A549 (cell line): ENCODE measurements at regions not wholly inside any gene's neighbourhood (a gene's known extent, or its start where the extent isn't known, plus 50 kb on each side); places are given as distances from the start of the nearest gene placed in this dataset.

Source experiments
- ATAC-seq, 2 experiments: fragments of 200-7000 bp in 1 of 2; fragments of >200 bp in 1 of 2; cut with Nextera tagmentation in 1 of 2; cut with Tn5 transposase in 1 of 2; 3 replicates each; pipeline versions ENCODE4 v1.8.0 to v1.9.1; 2018 to 2020; ENCODE audit warnings: mild to moderate bottlenecking in 1 of 2, moderate library complexity in 1 of 2
- CTCF ChIA-PET: fragments of 300-600 bp; sonication (Branson Sonifier 250); formaldehyde crosslinking; extraction: SDS; loops from one replicate; lab custom pipeline; 2021; ENCODE audit warnings: antibody characterized with exemption, inconsistent platforms; lab: Yijun Ruan, JAX
- POLR2A ChIA-PET: fragments of 350-600 bp; formaldehyde crosslinking; extraction: SDS; loops from one replicate; lab custom pipeline; 2021; ENCODE audit warnings: antibody characterized with exemption, inconsistent platforms; lab: Yijun Ruan, JAX
- DNase-seq, 2 experiments: peaks; one replicate each; pipeline versions ENCODE4 v3.0.0 to v3.0.0-alpha.2; 2011 to 2016; ENCODE audit warnings: low read depth in 1 of 2, low spot score in 1 of 2
- FAIRE-seq: peaks from 2 replicates; lab custom pipeline; 2011; peaks lifted over from hg19 to GRCh38; lab: Jason Lieb, UNC
- H3K27ac ChIP-seq, 2 experiments: fragments of >200 bp; sonication (Bioruptor Twin); formaldehyde crosslinking; 3 replicates each; pipeline ENCODE4 v1.5.1; 2016 to 2017
- H3K4me1 ChIP-seq: fragments of >200 bp; sonication (Bioruptor Twin); formaldehyde crosslinking; 3 replicates; pipeline ENCODE4 v1.6.1; 2016
- H3K4me2 ChIP-seq: fragments of >200 bp; sonication (Bioruptor Twin); formaldehyde crosslinking; 3 replicates; pipeline ENCODE4 v1.6.1; 2016
- H3K4me3 ChIP-seq: fragments of >200 bp; sonication (Bioruptor Twin); formaldehyde crosslinking; 3 replicates; pipeline ENCODE4 v1.5.1; 2016
- H3K9me3 ChIP-seq: fragments of >200 bp; sonication (Bioruptor Twin); formaldehyde crosslinking; 3 replicates; pipeline ENCODE4 v1.6.1; 2016
- BHLHE40 ChIP-seq: IDR thresholded peaks from 2 replicates; pipeline ENCODE4 v1.6.1; 2012; ENCODE audit warnings: low read depth, low read length, inconsistent platforms
- CEBPB ChIP-seq, 2 experiments: fragments of >200 bp in 1 of 2; sonication (Bioruptor Twin) in 1 of 2; formaldehyde crosslinking in 1 of 2; IDR thresholded peaks; 2 replicates each; pipeline ENCODE4 v1.6.1; 2012 to 2016
- CHD4 ChIP-seq: fragments of 200-600 bp; sonication (generic); IDR thresholded peaks from 2 replicates; pipeline ENCODE4 v1.6.1; 2016; ENCODE audit warnings: antibody characterized with exemption, mild to moderate bottlenecking, borderline replicate concordance
- EHF ChIP-seq: fragments of 250-450 bp; sonication (Bioruptor Pico); IDR thresholded peaks from 2 replicates; pipeline ENCODE4 v1.5.0; 2020; ENCODE audit warnings: mild to moderate bottlenecking
- EP300 ChIP-seq, 2 experiments: fragments of >200 bp; sonication (Bioruptor Twin); formaldehyde crosslinking; IDR thresholded peaks; 2 replicates in 1 of 2; 3 replicates in 1 of 2; pipeline ENCODE4 v1.6.1; 2016 to 2017
- ESRRA ChIP-seq: fragments of 150-350 bp; IDR thresholded peaks from 2 replicates; pipeline ENCODE4 v1.6.1; 2014; ENCODE audit warnings: mild to moderate bottlenecking, low read length, borderline replicate concordance
- FOXS1 ChIP-seq: fragments of 250-450 bp; sonication (Bioruptor Pico); IDR thresholded peaks from 2 replicates; pipeline ENCODE4 v1.5.0; 2020; ENCODE audit warnings: mild to moderate bottlenecking, moderate library complexity
- GATA3 ChIP-seq: IDR thresholded peaks from 2 replicates; pipeline ENCODE4 v1.6.1; 2012; ENCODE audit warnings: borderline replicate concordance
- HDAC2 ChIP-seq: fragments of 200-600 bp; sonication (generic); IDR thresholded peaks from 2 replicates; pipeline ENCODE4 v1.6.1; 2016
- HEYL ChIP-seq: fragments of 250-450 bp; sonication (Bioruptor Pico); IDR thresholded peaks from 2 replicates; pipeline ENCODE4 v1.8.0; 2021; ENCODE audit warnings: mild to moderate bottlenecking, moderate library complexity
- HOXB13 ChIP-seq: fragments of 250-450 bp; sonication (Bioruptor Pico); IDR thresholded peaks from 2 replicates; pipeline ENCODE4 v1.5.0; 2020; ENCODE audit warnings: low read depth, mild to moderate bottlenecking, moderate library complexity
- HOXB5 ChIP-seq: fragments of 250-450 bp; sonication (Bioruptor Pico); IDR thresholded peaks from 2 replicates; pipeline ENCODE4 v1.5.0; 2020; ENCODE audit warnings: mild to moderate bottlenecking, moderate library complexity
- KDM5A ChIP-seq: fragments of 200-600 bp; sonication (generic); IDR thresholded peaks from 2 replicates; pipeline ENCODE4 v1.6.1; 2016; ENCODE audit warnings: antibody characterized with exemption, mild to moderate bottlenecking
- MAFK ChIP-seq: fragments of 450-650 bp; IDR thresholded peaks from 2 replicates; pipeline ENCODE4 v1.6.1; 2014; ENCODE audit not compliant: partially characterized antibody
- MYC ChIP-seq: IDR thresholded peaks from 2 replicates; pipeline ENCODE4 v1.6.1; 2012; ENCODE audit warnings: mild to moderate bottlenecking, inconsistent platforms, low read length, improper control_type of control experiment, borderline replicate concordance
- NFE2L2 ChIP-seq: fragments of 150-350 bp; conservative IDR thresholded peaks from 2 replicates; pipeline ENCODE4 v1.6.1; 2014; ENCODE audit warnings: low read length
- PHF8 ChIP-seq: fragments of 200-600 bp; sonication (generic); IDR thresholded peaks from 2 replicates; pipeline ENCODE4 v1.6.1; 2016; ENCODE audit warnings: low read depth, mild to moderate bottlenecking, antibody characterized with exemption, moderate library complexity, borderline replicate concordance
- RAD21 ChIP-seq, 2 experiments: fragments of >200 bp in 1 of 2; sonication (Bioruptor Twin) in 1 of 2; formaldehyde crosslinking in 1 of 2; IDR thresholded peaks in 1 of 2; conservative IDR thresholded peaks in 1 of 2; 2 replicates in 1 of 2; 3 replicates in 1 of 2; pipeline ENCODE4 v1.6.1; 2012 to 2018; ENCODE audit warnings: inconsistent platforms in 1 of 2
- RCOR1 ChIP-seq: fragments of 150-350 bp; IDR thresholded peaks from 2 replicates; pipeline ENCODE4 v1.6.1; 2014; ENCODE audit warnings: antibody characterized with exemption, low read length, low read depth
- RNF2 ChIP-seq: fragments of 200-600 bp; sonication (generic); IDR thresholded peaks from 2 replicates; pipeline ENCODE4 v1.6.1; 2016; ENCODE audit warnings: low read depth, mild to moderate bottlenecking, antibody characterized with exemption, moderate library complexity, borderline replicate concordance
- SMC3 ChIP-seq: fragments of >200 bp; sonication (Bioruptor Twin); formaldehyde crosslinking; IDR thresholded peaks from 3 replicates; pipeline ENCODE4 v1.6.1; 2018; ENCODE audit warnings: inconsistent platforms
- SREBF2 ChIP-seq: fragments of 450-650 bp; IDR thresholded peaks from 2 replicates; pipeline ENCODE4 v1.6.1; 2014; ENCODE audit warnings: mild to moderate bottlenecking, moderate library complexity
- TP53 ChIP-seq: fragments of 250-450 bp; sonication (Bioruptor Pico); IDR thresholded peaks from 2 replicates; pipeline ENCODE4 v1.5.0; 2021; ENCODE audit warnings: mild to moderate bottlenecking, moderate library complexity
- ZC3H11A ChIP-seq: fragments of 450-650 bp; IDR thresholded peaks from 2 replicates; pipeline ENCODE4 v1.6.1; 2014; ENCODE audit warnings: antibody characterized with exemption, mild to moderate bottlenecking
- ZFP36 ChIP-seq: fragments of 450-650 bp; IDR thresholded peaks from 2 replicates; pipeline ENCODE4 v1.6.1; 2014; ENCODE audit warnings: borderline replicate concordance; ENCODE audit not compliant: partially characterized antibody
- ZSCAN20 ChIP-seq: fragments of 250-450 bp; sonication (Bioruptor Pico); IDR thresholded peaks from 2 replicates; pipeline ENCODE4 v1.8.0; 2022; ENCODE audit warnings: mild to moderate bottlenecking, moderate library complexity
- whole genome bisulfite sequencing: methylation state at CpG from one replicate; pipeline ENCODE4 v1.1.6; 2017; ENCODE audit errors: missing lambda C conversion rate; 5-methylcytosine and 5-hydroxymethylcytosine counted together
- TF ChIP-seq, protein P1 (sequence below): fragments of 450-650 bp; IDR thresholded peaks from 2 replicates; pipeline ENCODE4 v1.6.1; 2014; ENCODE audit warnings: antibody characterized with exemption
- TF ChIP-seq, protein P2 (sequence below): fragments of >200 bp; sonication (Bioruptor Twin); formaldehyde crosslinking; IDR thresholded peaks from 2 replicates; pipeline ENCODE4 v1.6.1; 2016
- TF ChIP-seq, protein P3 (sequence below): IDR thresholded peaks from 2 replicates; pipeline ENCODE4 v1.6.1; 2012; ENCODE audit warnings: low read depth, borderline replicate concordance
- TF ChIP-seq, protein P4 (sequence below): IDR thresholded peaks from 2 replicates; pipeline ENCODE4 v1.6.1; 2012
- TF ChIP-seq, protein P5 (sequence below): fragments of 250-450 bp; sonication (Bioruptor Pico); IDR thresholded peaks from 2 replicates; pipeline ENCODE4 v1.5.0; 2020; ENCODE audit warnings: low read depth, mild to moderate bottlenecking, moderate library complexity
- TF ChIP-seq, protein P6 (sequence below): fragments of 250-450 bp; sonication (Bioruptor Pico); IDR thresholded peaks from 2 replicates; pipeline ENCODE4 v1.5.0; 2021; ENCODE audit warnings: mild to moderate bottlenecking, moderate library complexity, borderline replicate concordance

DNA sequence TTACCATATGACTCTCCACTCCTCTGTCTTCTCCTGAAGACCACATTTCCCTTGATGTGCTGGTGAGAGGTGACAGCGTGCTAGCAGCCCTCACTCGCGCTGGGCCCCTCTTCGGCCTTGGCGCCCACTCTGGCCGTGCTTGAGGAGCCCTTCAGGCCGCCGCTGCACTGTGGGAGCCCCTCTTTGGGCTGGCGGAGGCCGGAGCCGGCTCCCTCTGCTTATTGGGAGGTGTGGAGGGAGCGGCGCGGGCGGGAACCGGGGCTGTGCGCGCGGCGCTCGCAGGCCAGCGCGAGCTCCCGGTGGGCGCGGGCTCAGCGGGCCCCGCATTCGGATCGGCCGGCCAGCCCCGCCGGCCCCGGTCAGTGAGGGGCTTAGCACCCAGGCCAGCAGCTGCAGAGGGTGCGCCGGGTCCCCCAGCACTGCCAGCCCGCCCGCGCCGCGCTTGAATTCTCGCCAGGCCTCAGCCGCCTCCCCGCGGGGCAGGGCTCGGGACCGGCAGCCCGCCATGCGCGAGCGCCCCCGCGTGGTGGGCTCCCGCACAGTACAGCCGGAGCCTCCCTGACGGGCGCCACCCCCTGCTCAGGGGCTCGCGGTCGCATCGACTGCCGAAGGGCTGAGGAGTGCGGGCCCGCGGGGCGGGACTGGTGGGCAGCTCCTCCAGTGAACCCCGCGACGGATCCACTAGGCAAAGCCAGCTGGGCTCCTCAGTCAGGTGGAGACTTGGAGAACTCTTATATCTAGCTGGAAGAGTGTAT lies 246.6 kb upstream of the REG3G start:
- 0 out of 3 replicates have a peak, but pooled peaks cover 3% of the 10 kb centered on the region for H3K9me3 ChIP-seq
- H3K4me3 ChIP-seq, result no peak overlapping the region
- FAIRE-seq, result no peak
- no peak overlapping the region for H3K4me2 ChIP-seq
- ATAC-seq, result no peak
- no peak overlapping the region for H3K27ac ChIP-seq
- no peak for TF ChIP-seq KDM5A
- TF ChIP-seq CHD4, result no peak
- TF ChIP-seq ZSCAN20 (CRISPR knock-in tag), result no peak
- TF ChIP-seq SMC3, result no peak
- TF ChIP-seq, protein P1, sequence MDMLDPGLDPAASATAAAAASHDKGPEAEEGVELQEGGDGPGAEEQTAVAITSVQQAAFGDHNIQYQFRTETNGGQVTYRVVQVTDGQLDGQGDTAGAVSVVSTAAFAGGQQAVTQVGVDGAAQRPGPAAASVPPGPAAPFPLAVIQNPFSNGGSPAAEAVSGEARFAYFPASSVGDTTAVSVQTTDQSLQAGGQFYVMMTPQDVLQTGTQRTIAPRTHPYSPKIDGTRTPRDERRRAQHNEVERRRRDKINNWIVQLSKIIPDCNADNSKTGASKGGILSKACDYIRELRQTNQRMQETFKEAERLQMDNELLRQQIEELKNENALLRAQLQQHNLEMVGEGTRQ, result no peak
- TF ChIP-seq, protein P2, sequence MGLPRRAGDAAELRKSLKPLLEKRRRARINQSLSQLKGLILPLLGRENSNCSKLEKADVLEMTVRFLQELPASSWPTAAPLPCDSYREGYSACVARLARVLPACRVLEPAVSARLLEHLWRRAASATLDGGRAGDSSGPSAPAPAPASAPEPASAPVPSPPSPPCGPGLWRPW, result no peak
- no peak for TF ChIP-seq BHLHE40
- TF ChIP-seq SREBF2, result no peak
- TF ChIP-seq RAD21 (conservative IDR thresholded peaks at IDR 0.05 in 1 of 2, IDR thresholded peaks at IDR 0.05 in 1 of 2), result no peak
- no peak for TF ChIP-seq EP300 (IDR thresholded peaks at IDR 0.05)
- TF ChIP-seq, protein P3, sequence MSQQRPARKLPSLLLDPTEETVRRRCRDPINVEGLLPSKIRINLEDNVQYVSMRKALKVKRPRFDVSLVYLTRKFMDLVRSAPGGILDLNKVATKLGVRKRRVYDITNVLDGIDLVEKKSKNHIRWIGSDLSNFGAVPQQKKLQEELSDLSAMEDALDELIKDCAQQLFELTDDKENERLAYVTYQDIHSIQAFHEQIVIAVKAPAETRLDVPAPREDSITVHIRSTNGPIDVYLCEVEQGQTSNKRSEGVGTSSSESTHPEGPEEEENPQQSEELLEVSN, result no peak
- TF ChIP-seq EHF, result no peak
- TF ChIP-seq ESRRA, result no peak
- no peak for TF ChIP-seq MAFK
- TF ChIP-seq NFE2L2, result no peak
- TF ChIP-seq HOXB5 (CRISPR knock-in tag), result no peak
- no peak for TF ChIP-seq HOXB13 (CRISPR knock-in tag)
- TF ChIP-seq, protein P4, sequence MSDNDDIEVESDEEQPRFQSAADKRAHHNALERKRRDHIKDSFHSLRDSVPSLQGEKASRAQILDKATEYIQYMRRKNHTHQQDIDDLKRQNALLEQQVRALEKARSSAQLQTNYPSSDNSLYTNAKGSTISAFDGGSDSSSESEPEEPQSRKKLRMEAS, result no peak
- 77% methylated on average over 37 of the region's 69 CpGs for WGBS
- H3K4me1 ChIP-seq, result no peaks in the 10 kb centered on the region
- CTCF ChIA-PET, result no interaction called here
- DNase-seq, result no peak
- POLR2A ChIA-PET, result no interaction called here

DNA sequence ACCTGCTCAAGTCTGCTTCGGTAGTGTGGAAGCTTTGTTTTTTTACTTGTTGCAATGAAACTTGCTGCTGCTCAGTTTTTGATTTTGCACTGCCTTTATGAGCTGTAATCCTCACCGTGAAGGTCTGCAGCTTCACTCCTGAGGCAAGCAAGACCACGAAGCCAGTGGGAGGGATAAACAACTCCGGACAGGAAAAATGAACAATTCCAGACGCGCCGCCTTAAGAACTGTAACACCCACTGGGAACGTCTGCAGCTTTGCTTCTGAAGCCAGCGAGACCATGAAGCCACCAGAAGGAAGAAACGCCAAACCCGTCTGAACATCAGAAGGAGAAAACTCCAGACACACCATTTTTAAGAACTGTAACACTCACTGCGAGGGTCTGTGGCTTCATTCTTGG lies 245.7 kb upstream of the REG3G start:
- Histone ChIP-seq H3K27ac (no peak overlapping the region), H3K9me3 (0 out of 3 replicates have a peak, but pooled peaks cover 3% of the 10 kb centered on the region), H3K4me2 (no peak overlapping the region), H3K4me1 (no peaks in the 10 kb centered on the region), H3K4me3 (no peak overlapping the region)
- WGBS, result 48% methylated on average over 12 of the region's 12 CpGs
- DNase-seq (no peak), ATAC-seq (no peak), FAIRE-seq (no peak)
- ChIA-PET CTCF (no interaction called here), POLR2A (no interaction called here)
- TF ChIP-seq ZC3H11A, result no peak
- TF ChIP-seq HEYL (CRISPR knock-in tag), result no peak
- no peak for TF ChIP-seq EHF
- no peak for TF ChIP-seq RCOR1
- no peak for TF ChIP-seq GATA3
- TF ChIP-seq CEBPB (IDR thresholded peaks at IDR 0.05), result no peak
- TF ChIP-seq MAFK, result no peak
- TF ChIP-seq RNF2, result no peak

DNA sequence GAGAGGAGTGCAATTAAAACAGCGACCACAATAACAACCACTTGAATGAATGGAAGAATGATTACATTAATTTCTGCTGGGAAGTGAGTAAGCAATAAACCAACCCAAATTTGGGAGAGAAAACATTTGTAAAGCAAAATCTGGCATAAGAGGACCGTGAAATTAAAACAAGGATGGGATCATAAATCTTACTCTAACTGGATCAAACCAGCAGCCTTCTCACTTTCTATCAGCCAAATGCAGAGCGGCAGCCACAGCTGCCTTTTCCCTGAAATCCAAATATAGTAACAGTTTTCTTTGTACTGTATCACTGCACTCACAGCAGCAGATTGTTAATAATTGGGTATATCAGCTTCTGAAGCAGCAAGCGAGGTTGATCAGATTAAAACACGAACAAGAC lies 245.2 kb upstream of the REG3G start:
- WGBS, result 4% methylated on average over 5 of the region's 5 CpGs
- CTCF ChIA-PET, result no interaction called here
- no peak for TF ChIP-seq EP300 (IDR thresholded peaks at IDR 0.05)
- no peak for TF ChIP-seq ZC3H11A
- no peak for TF ChIP-seq FOXS1 (CRISPR knock-in tag)
- no peak for TF ChIP-seq GATA3
- TF ChIP-seq, protein P5, sequence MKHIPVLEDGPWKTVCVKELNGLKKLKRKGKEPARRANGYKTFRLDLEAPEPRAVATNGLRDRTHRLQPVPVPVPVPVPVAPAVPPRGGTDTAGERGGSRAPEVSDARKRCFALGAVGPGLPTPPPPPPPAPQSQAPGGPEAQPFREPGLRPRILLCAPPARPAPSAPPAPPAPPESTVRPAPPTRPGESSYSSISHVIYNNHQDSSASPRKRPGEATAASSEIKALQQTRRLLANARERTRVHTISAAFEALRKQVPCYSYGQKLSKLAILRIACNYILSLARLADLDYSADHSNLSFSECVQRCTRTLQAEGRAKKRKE, result no peak
- no peak for TF ChIP-seq EHF
- no peak for TF ChIP-seq HDAC2
- TF ChIP-seq TP53 (CRISPR knock-in tag), result no peak
- no peak for TF ChIP-seq PHF8
- no peak for TF ChIP-seq ZFP36
- TF ChIP-seq, protein P6, sequence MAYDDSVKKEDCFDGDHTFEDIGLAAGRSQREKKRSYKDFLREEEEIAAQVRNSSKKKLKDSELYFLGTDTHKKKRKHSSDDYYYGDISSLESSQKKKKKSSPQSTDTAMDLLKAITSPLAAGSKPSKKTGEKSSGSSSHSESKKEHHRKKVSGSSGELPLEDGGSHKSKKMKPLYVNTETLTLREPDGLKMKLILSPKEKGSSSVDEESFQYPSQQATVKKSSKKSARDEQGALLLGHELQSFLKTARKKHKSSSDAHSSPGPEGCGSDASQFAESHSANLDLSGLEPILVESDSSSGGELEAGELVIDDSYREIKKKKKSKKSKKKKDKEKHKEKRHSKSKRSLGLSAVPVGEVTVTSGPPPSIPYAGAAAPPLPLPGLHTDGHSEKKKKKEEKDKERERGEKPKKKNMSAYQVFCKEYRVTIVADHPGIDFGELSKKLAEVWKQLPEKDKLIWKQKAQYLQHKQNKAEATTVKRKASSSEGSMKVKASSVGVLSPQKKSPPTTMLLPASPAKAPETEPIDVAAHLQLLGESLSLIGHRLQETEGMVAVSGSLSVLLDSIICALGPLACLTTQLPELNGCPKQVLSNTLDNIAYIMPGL (CRISPR knock-in tag), result no peak
- no peak for TF ChIP-seq ZSCAN20 (CRISPR knock-in tag)
- no peak for TF ChIP-seq MYC

More for the DNA sequence above, 245.2 kb upstream of the REG3G start:
- no peak overlapping the region for H3K27ac ChIP-seq
- 0 out of 3 replicates have a peak, but pooled peaks cover 3% of the 10 kb centered on the region for H3K9me3 ChIP-seq
- no peaks in the 10 kb centered on the region for H3K4me1 ChIP-seq
- H3K4me2 ChIP-seq, result no peak overlapping the region
- FAIRE-seq, result no peak
- DNase-seq, result no peak
- ATAC-seq, result no peak
- no peak overlapping the region for H3K4me3 ChIP-seq
- POLR2A ChIA-PET, result no interaction called here
